Heart left ventricle (tissue), 16 donors: ENCODE measurements at regions not wholly inside any gene's neighbourhood (a gene's known extent, or its start where the extent isn't known, plus 50 kb on each side); places are given as distances from the start of the nearest gene placed in this dataset.
"Not testable (repeated sequence)": the region's sequence is repeated elsewhere in the genome, so short reads cannot be mapped to it uniquely, and the experiment has no call there.

Experiments used
- ATAC-seq, 4 donors: fragments of 200-7000 bp; cut with Tn5 transposase; one replicate each; pipeline ENCODE4 v1.9.1; 2020 to 2022; ENCODE audit warnings: moderate library complexity in 4 of 4, mild to moderate bottlenecking in 3 of 4, moderate number of reproducible peaks in 1 of 4
- DNase-seq, 5 donors: peaks; one replicate each; pipeline ENCODE4 v3.0.0-alpha.2; 2020
- H3K27ac ChIP-seq, 12 donors: fragments of 200-600 bp; sonication (generic) in 4 of 12; one replicate each; pipeline versions ENCODE4 v1.5.0 to v1.8.0; 2016 to 2022; ENCODE audit warnings: mild to moderate bottlenecking in 2 of 12
- H3K27me3 ChIP-seq, 9 donors: fragments of 200-600 bp; sonication (generic) in 2 of 9; one replicate each; pipeline versions ENCODE4 v1.5.1 to v1.8.0; 2016 to 2022; ENCODE audit warnings: mild to moderate bottlenecking in 3 of 9
- H3K36me3 ChIP-seq, 9 donors: fragments of 200-600 bp; sonication (generic) in 2 of 9; one replicate each; pipeline versions ENCODE4 v1.5.0 to v1.8.0; 2018 to 2022; ENCODE audit warnings: mild to moderate bottlenecking in 2 of 9
- H3K4me1 ChIP-seq, 12 donors: fragments of 200-600 bp; sonication (generic) in 4 of 12; one replicate each; pipeline versions ENCODE4 v1.5.0 to v1.8.0; 2016 to 2022; ENCODE audit warnings: mild to moderate bottlenecking in 3 of 12
- H3K4me3 ChIP-seq, 12 donors: fragments of 200-600 bp; sonication (generic) in 4 of 12; one replicate each; pipeline versions ENCODE4 v1.5.0 to v1.8.0; 2017 to 2022; ENCODE audit warnings: mild to moderate bottlenecking in 9 of 12, moderate library complexity in 4 of 12
- H3K9me3 ChIP-seq, 12 donors: fragments of 200-600 bp; sonication (generic) in 4 of 12; one replicate each; pipeline versions ENCODE4 v1.5.0 to v1.8.0; 2016 to 2022; ENCODE audit warnings: mild to moderate bottlenecking in 1 of 12
- CTCF ChIP-seq, 12 donors: fragments of 200-600 bp; sonication (generic) in 4 of 12; IDR thresholded peaks; one replicate each; pipeline versions ENCODE4 v1.5.0 to v1.8.0; 2018 to 2022; ENCODE audit warnings: antibody characterized with exemption in 12 of 12, mild to moderate bottlenecking in 5 of 12
- POLR2A ChIP-seq, 2 donors: fragments of 450-650 bp; IDR thresholded peaks; one replicate each; pipeline ENCODE4 v1.6.1; 2017; ENCODE audit warnings: antibody characterized with exemption in 2 of 2, mild to moderate bottlenecking in 2 of 2, moderate library complexity in 2 of 2
- WGBS, 4 donors: extraction: QIAGEN DNeasy Blood & Tissue Kit in 2 of 4; methylation state at CpG; one replicate each; pipeline versions ENCODE4 v1.1.5 to v1.1.7; 2013 to 2018; 5-methylcytosine and 5-hydroxymethylcytosine counted together
- intact Hi-C, 10 donors: fragments of 100-400 bp; cut with DNase I; formaldehyde crosslinking; loops; one replicate each; pipeline versions ENCODE4 v1.11.1 to v1.14.2; 2022
- donor health status: ischemic (EF 13 %, LVEDD 7.1; RV severe dilation, severe dysfunction).
- donor health status: healthy with polysubstance abuse.
- donor health status: DM: no; HTN: yes; CAD: no.
- donor health status: DM: no; HTN: no; CAD: no.
- donor health status: ischemic (EF 25% LVEDD 6.9; RV normal size, moderate dysfunction).
- donor health status: ischemic (EF 25% LVEDD 5.7; RV mildly dilated, moderate dysfunction).
- donor health status: healthy.
- donor health status: DM: yes; HTN: yes; CAD: no.
- donor health status: ischemic (EF 35%, LVEDD 5.7; RV mildly dilated, moderate dysfunction).
- donor health status: nonischemic (EF 11% LVEDD 7.7; RV severe dilation, severe dysfunction).
- donor health status: DM: yes; HTN: yes; CAD: no.
- donor health status: PGD.
- donor health status: ischemic (EF 29% LVEDD 5.4; RV normal size, mild dysfunction).
- donor health status: nonischemic (EF 23%, LVEDD 6.1; RV moderate dilation, normal function).

DNA sequence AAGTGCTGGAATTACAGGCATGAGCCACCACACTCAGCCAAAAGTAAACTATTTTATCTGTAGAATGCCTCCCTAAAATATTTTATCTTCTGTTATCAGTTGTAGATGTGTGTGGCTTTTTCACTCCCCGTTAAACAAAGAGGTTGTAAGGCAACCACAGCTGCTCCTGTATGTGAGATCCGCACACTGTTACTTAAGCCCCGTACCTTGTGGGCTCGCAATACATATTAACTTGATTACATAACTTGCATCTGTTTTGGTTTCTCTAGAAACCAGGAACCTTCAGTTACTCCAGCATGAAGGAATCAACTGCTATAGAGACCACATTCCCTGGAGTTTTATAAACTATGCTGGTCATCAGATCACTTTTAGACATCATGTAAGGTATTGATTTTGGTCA lies 420.1 kb upstream of the SLC35B3 start:
- DNase-seq = no peak
- Histone ChIP-seq H3K27ac (no peak overlapping the region), H3K4me1 (peaks cover 0 to 11% (median 0%) of the 10 kb centered on the region in 12 donors), H3K9me3 (no peaks in the 10 kb centered on the region), H3K27me3 (no peaks in the 10 kb centered on the region), H3K36me3 (no peaks in the 10 kb centered on the region), H3K4me3 (no peak overlapping the region)
- WGBS, 4 donors = 57 to 65% (median 62%) methylated on average over 4 of the region's 4 CpGs
- intact Hi-C loops = no loop called here
- no peak for TF ChIP-seq POLR2A (IDR thresholded peaks at IDR 0.05)
- no peak for ATAC-seq

DNA sequence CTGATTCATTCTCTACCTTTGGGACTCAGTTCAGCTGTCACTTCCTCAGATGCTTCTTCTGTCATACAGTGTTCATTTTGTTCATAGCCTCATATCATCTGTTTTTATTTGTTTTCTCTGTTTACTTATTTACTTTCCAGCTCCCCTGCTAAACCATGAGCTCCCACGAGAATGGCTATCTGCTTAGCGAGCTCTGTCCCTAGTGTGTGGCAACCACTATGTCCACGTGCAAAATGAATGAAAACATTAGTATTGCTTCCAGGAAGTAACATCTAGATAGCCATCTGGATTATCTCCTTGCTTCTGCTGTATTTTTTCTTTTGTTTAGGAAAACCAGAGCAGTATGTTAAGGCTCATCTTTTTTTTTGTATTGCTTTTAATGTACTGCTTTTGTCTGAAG lies 417.0 kb upstream of the SLC35B3 start:
- 66 to 77% (median 70%) methylated on average over 3 of the region's 3 CpGs for WGBS, 4 donors
- Histone ChIP-seq H3K27ac (no peak overlapping the region), H3K27me3 (no peaks in the 10 kb centered on the region), H3K9me3 (no peaks in the 10 kb centered on the region), H3K36me3 (no peaks in the 10 kb centered on the region), H3K4me1 (peaks cover 0 to 2% (median 0%) of the 10 kb centered on the region in 12 donors), H3K4me3 (no peak overlapping the region)
- no peak for DNase-seq
- intact Hi-C loops = no loop called here
- TF ChIP-seq CTCF (IDR thresholded peaks at IDR 0.05) (no peak), POLR2A (IDR thresholded peaks at IDR 0.05) (no peak)
- no peak for ATAC-seq

DNA sequence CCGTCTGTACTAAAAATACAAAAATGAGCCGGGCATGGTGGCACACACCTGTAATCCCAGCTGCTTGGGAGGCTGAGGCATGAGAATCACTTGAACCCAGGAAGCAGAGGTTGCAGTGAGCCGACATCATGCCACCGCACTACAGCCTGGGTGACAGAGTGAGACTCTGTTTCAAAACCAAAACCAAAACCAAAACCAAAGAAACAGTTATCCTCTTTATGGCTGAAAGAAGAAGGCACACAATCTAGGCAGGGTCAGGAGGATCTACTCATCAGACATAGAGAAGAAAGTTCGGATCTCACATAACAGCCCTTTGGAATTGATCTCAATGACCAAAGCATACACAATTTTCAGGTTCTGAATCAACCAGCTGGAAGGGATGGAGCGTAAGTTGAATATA lies 411.3 kb upstream of the SLC35B3 start:
- H3K36me3 ChIP-seq, DNase-seq, H3K27me3 ChIP-seq, H3K9me3 ChIP-seq, H3K4me3 ChIP-seq, H3K27ac ChIP-seq, intact Hi-C loops, H3K4me1 ChIP-seq, ATAC-seq: not testable (repeated sequence)
- WGBS, 4 donors = 84 to 91% (median 88%) methylated on average over 6 of the region's 6 CpGs

DNA sequence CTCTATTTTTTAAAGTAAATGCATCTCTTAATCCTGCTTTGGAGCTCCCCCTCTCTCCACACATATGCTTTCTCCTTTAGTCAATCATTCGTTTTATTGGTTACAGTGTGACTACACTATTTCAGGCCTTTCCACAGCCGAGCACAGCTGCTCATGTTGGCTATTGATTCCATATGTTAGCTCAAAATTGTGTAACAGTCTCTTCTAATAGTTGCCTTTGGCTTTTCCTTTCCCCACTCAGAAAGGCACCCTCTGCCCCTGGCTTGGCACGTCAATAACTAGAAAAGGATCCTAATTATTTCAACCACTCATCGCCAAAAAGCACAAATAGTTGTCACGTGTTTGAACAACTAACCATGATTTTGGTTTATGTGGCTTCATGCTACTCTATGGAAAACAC lies 410.3 kb upstream of the SLC35B3 start:
- no peaks in the 10 kb centered on the region for H3K36me3 ChIP-seq
- 76 to 89% (median 82%) methylated on average over 5 of the region's 5 CpGs for WGBS, 4 donors
- no peaks in the 10 kb centered on the region for H3K27me3 ChIP-seq
- ATAC-seq (no peak), DNase-seq (no peak)
- H3K4me3 ChIP-seq = no peak overlapping the region
- no peaks in the 10 kb centered on the region for H3K4me1 ChIP-seq
- H3K9me3 ChIP-seq = peaks cover 0 to 5% (median 0%) of the 10 kb centered on the region in 12 donors
- intact Hi-C loops = no loop called here
- TF ChIP-seq CTCF (IDR thresholded peaks at IDR 0.05) (no peak), POLR2A (IDR thresholded peaks at IDR 0.05) (no peak)
- H3K27ac ChIP-seq = no peak overlapping the region

DNA sequence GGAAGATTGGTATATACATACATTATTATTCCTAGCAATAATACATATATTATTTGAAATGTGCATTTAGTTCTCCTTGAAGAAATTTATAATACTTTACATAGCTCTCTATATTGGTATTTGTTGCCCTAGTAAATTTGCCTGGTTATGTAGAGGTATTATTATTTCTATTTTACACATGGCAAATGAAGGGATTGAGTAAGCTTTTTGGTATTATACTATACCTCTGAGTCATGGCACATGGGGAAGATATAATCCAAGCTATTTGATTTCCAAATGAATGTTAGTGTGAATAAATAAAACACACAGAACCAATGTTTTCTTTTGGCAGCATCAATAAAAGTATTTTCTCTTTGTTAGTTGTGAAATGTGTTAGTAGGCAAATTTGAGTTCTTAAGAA lies 409.6 kb upstream of the SLC35B3 start:
- intact Hi-C loops = no loop called here
- TF ChIP-seq CTCF (IDR thresholded peaks at IDR 0.05) (no peak), POLR2A (IDR thresholded peaks at IDR 0.05) (no peak)
- no peaks in the 10 kb centered on the region for H3K4me1 ChIP-seq
- DNase-seq (no peak), ATAC-seq (no peak)
- H3K27me3 ChIP-seq = no peaks in the 10 kb centered on the region
- no peaks in the 10 kb centered on the region for H3K36me3 ChIP-seq
- H3K4me3 ChIP-seq = no peak overlapping the region
- H3K9me3 ChIP-seq = peaks cover 0 to 5% (median 0%) of the 10 kb centered on the region in 12 donors
- no peak overlapping the region for H3K27ac ChIP-seq
